ENCODE measurements at regions not wholly inside any gene's neighbourhood (a gene's known extent, or its start where the extent isn't known, plus 50 kb on each side); places are given as distances from the start of the nearest gene placed in this dataset.
A peak's percentile ranks its signal among the peaks of the same experiment; 100 is the strongest.
"Not testable (repeated sequence)": the region's sequence is repeated elsewhere in the genome, so short reads cannot be mapped to it uniquely, and the experiment has no call there.

DNA sequence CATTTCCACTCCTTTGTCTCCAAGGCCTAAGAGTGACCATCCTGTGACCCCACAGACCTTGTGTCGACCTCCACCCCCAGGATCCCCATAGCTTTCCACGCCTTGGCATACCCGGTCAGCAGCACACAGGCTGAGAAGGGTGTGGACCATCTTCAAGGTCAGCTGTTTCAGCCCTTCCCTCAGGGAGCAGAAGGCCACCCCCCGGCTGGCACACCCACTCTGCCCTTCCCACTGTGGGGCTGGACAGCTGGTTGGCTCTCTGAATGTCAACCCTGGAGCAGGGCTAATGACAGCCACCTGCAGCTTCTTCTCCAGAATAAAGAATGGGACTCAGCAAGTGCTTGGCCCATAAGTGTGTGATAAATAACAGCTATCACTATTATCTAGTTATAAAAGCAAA lies 93.1 kb downstream of the OLFM1 start:
- TF ChIP-seq, protein P1, sequence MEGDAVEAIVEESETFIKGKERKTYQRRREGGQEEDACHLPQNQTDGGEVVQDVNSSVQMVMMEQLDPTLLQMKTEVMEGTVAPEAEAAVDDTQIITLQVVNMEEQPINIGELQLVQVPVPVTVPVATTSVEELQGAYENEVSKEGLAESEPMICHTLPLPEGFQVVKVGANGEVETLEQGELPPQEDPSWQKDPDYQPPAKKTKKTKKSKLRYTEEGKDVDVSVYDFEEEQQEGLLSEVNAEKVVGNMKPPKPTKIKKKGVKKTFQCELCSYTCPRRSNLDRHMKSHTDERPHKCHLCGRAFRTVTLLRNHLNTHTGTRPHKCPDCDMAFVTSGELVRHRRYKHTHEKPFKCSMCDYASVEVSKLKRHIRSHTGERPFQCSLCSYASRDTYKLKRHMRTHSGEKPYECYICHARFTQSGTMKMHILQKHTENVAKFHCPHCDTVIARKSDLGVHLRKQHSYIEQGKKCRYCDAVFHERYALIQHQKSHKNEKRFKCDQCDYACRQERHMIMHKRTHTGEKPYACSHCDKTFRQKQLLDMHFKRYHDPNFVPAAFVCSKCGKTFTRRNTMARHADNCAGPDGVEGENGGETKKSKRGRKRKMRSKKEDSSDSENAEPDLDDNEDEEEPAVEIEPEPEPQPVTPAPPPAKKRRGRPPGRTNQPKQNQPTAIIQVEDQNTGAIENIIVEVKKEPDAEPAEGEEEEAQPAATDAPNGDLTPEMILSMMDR (conservative IDR thresholded peaks at IDR 0.05) = no peak
- H3K27ac ChIP-seq = no peak overlapping the region

DNA sequence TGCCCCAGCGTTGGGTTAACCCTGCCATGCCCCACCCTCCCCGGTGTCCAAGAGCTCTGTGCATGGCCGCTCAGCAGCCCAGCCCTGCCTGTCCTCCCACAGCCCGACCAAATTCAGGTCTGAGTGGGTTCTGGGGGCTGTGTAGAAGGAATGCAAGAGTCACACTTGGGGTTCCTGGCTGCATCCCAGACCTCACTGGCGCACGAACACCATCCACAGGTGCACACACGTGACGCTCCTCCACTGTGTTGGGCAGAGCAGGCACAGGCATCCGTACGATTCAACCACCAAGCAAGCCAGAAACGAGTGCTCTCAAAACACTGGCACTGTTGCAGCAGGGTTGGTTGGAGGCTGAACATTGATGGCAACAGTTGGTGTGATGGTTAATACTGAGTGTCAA lies 93.9 kb downstream of the OLFM1 start:
- TF ChIP-seq, protein P1 (conservative IDR thresholded peaks at IDR 0.05) = no peak
- H3K27ac ChIP-seq = no peak overlapping the region

DNA sequence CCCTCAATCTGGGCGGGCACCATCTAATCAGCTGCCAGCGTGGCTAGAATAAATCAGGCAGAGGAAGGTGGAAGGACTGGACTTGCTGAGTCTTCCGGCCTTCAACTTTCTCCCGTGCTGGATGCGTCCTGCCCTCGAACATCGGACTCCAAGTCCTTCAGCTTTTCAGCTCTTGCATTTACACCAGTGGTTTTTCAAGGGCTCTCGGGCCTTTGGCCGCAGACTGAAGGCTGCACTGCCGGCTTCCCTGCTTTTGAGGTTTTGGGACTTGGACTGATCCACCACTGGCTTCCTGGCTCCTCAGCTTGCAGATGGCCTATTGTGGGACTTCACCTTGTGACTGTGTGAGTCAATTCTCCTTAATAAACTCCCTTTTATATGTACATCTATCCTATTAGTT lies 94.4 kb downstream of the OLFM1 start:
- H3K27ac ChIP-seq = not testable (repeated sequence)

DNA sequence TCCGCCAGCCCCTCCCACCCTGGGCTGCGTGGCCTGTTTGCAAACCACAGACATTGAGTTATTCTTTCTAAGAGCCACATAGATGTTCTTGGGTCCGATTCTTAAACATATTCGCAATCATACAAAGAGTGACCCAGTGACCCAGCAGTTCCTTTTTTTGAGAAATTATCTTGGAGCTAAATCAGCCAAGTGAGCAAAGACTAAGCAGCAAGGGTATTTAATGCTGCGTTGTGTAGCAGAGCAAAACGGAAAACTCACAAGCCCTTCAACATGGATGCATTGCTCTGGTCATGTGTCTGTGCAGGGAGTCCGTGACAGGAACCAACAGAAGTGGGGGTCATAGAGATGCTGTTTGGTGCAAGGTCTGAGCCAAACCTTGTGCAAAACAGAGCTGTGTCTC lies 95.6 kb downstream of the OLFM1 start:
- TF ChIP-seq, protein P1 (conservative IDR thresholded peaks at IDR 0.05) = no peak
- H3K27ac ChIP-seq = no peak overlapping the region

DNA sequence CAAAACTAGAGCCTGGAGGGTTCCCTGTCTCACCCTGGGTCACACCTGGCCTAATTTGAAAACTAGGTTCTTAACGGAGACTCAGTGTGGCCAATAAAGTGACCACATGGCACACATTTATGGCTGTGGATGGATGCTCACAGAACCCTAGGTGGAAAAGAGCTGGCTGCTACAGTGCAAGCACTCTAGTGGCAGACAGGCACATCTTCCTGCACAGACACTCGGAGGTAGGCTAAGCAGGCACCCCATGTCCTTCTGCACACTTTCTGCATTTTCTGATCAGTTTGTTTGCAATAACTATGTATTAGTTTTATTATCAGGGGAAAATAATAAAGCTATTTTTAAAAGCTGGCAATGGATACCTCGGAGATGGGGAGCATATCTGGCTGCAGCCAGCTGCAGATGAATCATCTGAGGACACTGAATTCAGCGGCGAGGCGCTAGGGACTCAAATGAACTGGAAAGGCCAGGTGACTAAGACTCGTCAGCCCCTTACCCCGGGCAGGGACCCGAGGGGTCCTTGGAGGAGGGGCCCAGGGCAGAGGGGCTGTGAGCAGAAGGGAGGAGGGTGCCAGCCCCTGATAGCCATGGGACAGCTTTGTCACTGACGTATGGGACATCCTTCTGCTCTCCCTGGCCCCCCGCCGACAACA lies 96.2 kb downstream of the OLFM1 start:
- TF ChIP-seq, protein P1 (conservative IDR thresholded peaks at IDR 0.05) = peak; percentile 12; the same call in 1 of the 2 replicates
- H3K27ac ChIP-seq = no peak overlapping the region

DNA sequence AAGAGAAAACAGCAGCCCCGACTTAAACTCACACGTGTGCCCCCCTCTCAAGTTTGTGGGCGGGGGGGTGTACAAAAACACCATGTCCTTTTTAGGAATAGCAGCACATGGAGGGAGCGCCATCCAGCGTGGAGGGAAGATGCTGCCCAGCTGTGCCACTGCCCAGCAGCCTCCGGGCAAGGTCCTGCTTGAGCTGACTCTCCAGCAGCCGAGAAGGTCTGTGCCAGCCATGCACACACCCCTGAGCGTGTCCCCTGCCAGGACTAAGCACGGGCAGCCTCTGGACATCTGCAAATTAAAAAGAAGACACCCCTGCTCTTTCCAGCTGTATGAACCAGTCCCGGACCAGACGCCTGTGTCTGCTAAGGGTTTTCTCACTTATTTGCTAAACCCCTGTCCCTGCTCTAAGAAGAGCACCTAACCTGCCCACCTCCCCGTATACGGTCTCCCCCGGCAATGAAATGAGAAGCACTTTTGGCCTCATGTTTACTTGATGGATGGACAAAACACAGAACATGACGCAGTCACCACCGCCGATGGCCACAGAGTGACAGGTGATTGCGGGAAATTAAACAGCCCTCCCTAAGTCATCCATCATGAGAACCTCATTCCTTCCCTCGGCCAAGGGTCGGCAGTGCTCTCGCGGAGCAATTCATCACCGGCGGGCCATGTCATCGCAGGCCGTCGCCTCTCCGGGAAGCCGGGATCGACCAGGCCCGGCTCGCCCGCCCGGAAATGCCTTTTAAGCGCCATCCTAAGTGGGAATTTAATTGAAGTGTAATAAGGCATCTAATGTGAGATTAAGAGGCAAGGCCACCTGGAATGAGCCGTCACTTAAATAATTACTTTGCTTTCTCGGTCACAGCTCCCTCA lies 96.9 kb downstream of the OLFM1 start:
- TF ChIP-seq, protein P1 (conservative IDR thresholded peaks at IDR 0.05) = no peak
- no peak overlapping the region for H3K27ac ChIP-seq

DNA sequence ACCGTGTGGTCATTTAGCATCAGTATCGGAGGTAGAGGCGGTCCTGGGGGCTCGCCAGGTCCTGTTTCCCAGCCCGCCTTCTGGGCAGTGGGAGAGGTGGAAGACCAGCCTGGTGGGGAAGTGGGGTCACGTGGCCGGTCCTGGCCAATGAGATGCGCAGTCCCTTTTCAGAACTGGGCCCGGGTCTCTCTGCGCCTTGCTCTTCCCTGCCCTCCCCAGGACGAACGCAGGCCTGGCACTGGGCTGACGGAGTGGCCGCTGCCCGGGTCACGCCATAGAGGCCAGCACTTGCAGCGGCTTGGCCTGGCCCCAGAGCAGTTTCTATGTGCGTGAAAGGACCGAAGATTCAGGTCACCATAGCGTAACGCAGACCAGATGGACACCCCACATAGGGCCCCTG lies 97.6 kb downstream of the OLFM1 start:
- H3K27ac ChIP-seq = no peak overlapping the region
- TF ChIP-seq, protein P1 (conservative IDR thresholded peaks at IDR 0.05) = no peak

Data from VCaP (cell line).